PC-9 (cell line): ENCODE measurements at regions not wholly inside any gene's neighbourhood (a gene's known extent, or its start where the extent isn't known, plus 50 kb on each side); places are given as distances from the start of the nearest gene placed in this dataset.

Experiments used
- CTCF ChIP-seq: fragments of 200-600 bp; sonication (generic); conservative IDR thresholded peaks from 2 replicates; pipeline ENCODE4 v1.6.1; 2017; ENCODE audit warnings: mixed run types, antibody characterized with exemption, mild to moderate bottlenecking, moderate library complexity
- EZH2 ChIP-seq: fragments of 200-600 bp; sonication (generic); IDR thresholded peaks from 2 replicates; pipeline ENCODE4 v1.8.0; 2017; ENCODE audit warnings: antibody characterized with exemption, low read depth

DNA sequence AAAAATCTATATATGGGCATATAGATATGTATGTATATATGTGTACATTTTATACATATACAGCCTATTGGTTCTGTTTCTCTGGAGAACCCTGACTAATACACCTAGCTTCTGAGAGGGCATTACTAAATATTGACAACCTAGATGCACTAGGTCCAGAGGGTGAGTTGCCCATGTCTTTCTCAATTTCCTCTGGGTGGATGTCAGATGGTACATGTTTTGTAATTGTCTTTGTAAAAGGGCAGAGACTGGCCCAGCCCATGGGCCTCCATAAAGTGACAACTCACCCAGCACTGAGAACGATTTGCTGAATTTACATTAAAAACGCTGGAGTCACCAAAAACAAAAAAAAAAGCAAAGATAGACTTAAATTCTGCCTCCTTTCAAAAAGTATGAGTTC, 198.5 kb upstream of the FAM241A start:
- TF ChIP-seq CTCF (no peak), EZH2 (no peak)
